Adrenal gland (tissue), 5 donors: ENCODE measurements at regions not wholly inside any gene's neighbourhood (a gene's known extent, or its start where the extent isn't known, plus 50 kb on each side); places are given as distances from the start of the nearest gene placed in this dataset.

ENCODE experiments used
- POLR2A ChIP-seq, 2 donors: fragments of 450-650 bp; IDR thresholded peaks; one replicate each; pipeline ENCODE4 v1.6.1; 2017; ENCODE audit warnings: antibody characterized with exemption in 2 of 2, mild to moderate bottlenecking in 2 of 2, moderate library complexity in 1 of 2
- TF ChIP-seq, protein P1 (sequence below), 6 experiments: fragments of 450-650 bp in 4 of 6; fragments of 200-600 bp in 2 of 6; sonication (generic) in 1 of 6; IDR thresholded peaks; 1 replicate in 5 of 6; 2 replicates in 1 of 6; pipeline versions ENCODE4 v1.5.1 to v1.8.0; 2016 to 2021; ENCODE audit warnings: antibody characterized with exemption in 6 of 6, mild to moderate bottlenecking in 2 of 6, moderate library complexity in 1 of 6
- donor health status: DM: no; HTN: no; CAD: no.

DNA sequence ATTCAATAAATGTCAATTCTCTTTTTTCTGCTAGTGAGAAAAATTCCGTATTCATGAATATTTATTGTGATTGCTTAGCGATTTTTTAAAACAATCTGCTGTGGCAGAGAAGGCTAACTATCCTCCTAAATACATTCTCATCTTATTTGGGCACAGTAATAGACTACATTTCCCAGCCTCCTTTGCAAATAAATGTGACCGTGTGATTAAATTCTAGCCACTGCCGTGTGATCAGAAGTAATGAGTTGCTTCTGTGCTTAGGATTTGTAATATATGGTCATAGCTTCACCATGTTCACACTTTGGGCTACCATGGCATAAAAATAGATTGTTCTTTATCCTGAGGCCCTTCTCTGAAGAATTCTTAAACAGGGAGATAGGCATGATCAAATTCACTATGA, 179.6 kb downstream of the FAM124B start:
- no peak for TF ChIP-seq POLR2A (IDR thresholded peaks at IDR 0.05)
- TF ChIP-seq, protein P1, sequence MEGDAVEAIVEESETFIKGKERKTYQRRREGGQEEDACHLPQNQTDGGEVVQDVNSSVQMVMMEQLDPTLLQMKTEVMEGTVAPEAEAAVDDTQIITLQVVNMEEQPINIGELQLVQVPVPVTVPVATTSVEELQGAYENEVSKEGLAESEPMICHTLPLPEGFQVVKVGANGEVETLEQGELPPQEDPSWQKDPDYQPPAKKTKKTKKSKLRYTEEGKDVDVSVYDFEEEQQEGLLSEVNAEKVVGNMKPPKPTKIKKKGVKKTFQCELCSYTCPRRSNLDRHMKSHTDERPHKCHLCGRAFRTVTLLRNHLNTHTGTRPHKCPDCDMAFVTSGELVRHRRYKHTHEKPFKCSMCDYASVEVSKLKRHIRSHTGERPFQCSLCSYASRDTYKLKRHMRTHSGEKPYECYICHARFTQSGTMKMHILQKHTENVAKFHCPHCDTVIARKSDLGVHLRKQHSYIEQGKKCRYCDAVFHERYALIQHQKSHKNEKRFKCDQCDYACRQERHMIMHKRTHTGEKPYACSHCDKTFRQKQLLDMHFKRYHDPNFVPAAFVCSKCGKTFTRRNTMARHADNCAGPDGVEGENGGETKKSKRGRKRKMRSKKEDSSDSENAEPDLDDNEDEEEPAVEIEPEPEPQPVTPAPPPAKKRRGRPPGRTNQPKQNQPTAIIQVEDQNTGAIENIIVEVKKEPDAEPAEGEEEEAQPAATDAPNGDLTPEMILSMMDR (IDR thresholded peaks at IDR 0.05): no peak
